HFFc6 (cell line): ENCODE measurements at regions not wholly inside any gene's neighbourhood (a gene's known extent, or its start where the extent isn't known, plus 50 kb on each side); places are given as distances from the start of the nearest gene placed in this dataset.

ENCODE experiments used
- DNase-seq: peaks from one replicate; pipeline ENCODE4 v3.0.0-alpha.2; 2018
- H3K27ac Mint-ChIP-seq: 2 replicates; pipeline ENCODE4 v1.8.0; 2020; ENCODE audit warnings: mild to moderate bottlenecking, mixed read lengths
- H3K27me3 Mint-ChIP-seq: 2 replicates; pipeline ENCODE4 v1.8.0; 2021; ENCODE audit warnings: mild to moderate bottlenecking, moderate library complexity, mixed read lengths; ENCODE audit not compliant: insufficient read depth
- H3K36me3 Mint-ChIP-seq: 2 replicates; pipeline ENCODE4 v1.8.0; 2021; ENCODE audit warnings: low read depth, mixed read lengths
- H3K4me1 Mint-ChIP-seq: 2 replicates; pipeline ENCODE4 v1.8.0; 2020; ENCODE audit warnings: low read depth, mixed read lengths
- H3K4me3 Mint-ChIP-seq: 2 replicates; pipeline ENCODE4 v1.8.0; 2020; ENCODE audit warnings: mild to moderate bottlenecking, moderate library complexity, mixed read lengths
- H3K9me3 Mint-ChIP-seq: 2 replicates; pipeline ENCODE4 v1.8.0; 2020; ENCODE audit warnings: mild to moderate bottlenecking, mixed read lengths
- CTCF ChIP-seq: fragments of 200-600 bp; sonication (generic); IDR thresholded peaks from 2 replicates; pipeline ENCODE4 v1.5.0; 2021; ENCODE audit warnings: antibody characterized with exemption, mild to moderate bottlenecking

- Mint-ChIP-seq H3K36me3 (no peaks in the 10 kb centered on the region), H3K27ac (no peak overlapping the region), H3K27me3 (no peaks in the 10 kb centered on the region; the same call in 1 of the 2 replicates), H3K4me3 (no peak overlapping the region), H3K4me1 (no peaks in the 10 kb centered on the region), H3K9me3 (peaks cover 49% of the 10 kb centered on the region)
- TF ChIP-seq CTCF: no peak
- DNase-seq: no peak
These were observed 85.4 kb downstream of the CBLN4 start for GRCh38 chr20:55919956-55920355.

- Mint-ChIP-seq H3K36me3 (no peaks in the 10 kb centered on the region), H3K4me1 (no peaks in the 10 kb centered on the region), H3K27me3 (no peaks in the 10 kb centered on the region; the same call in 1 of the 2 replicates), H3K9me3 (peaks cover 51% of the 10 kb centered on the region), H3K27ac (no peak overlapping the region), H3K4me3 (no peak overlapping the region)
- no peak for TF ChIP-seq CTCF
- no peak for DNase-seq
These were observed 86.0 kb downstream of the CBLN4 start for GRCh38 chr20:55919319-55919718.

- no peak for DNase-seq
- Mint-ChIP-seq H3K4me1 (no peaks in the 10 kb centered on the region), H3K36me3 (no peaks in the 10 kb centered on the region), H3K9me3 (peaks cover 53% of the 10 kb centered on the region), H3K27me3 (no peaks in the 10 kb centered on the region; the same call in 1 of the 2 replicates), H3K4me3 (no peak overlapping the region), H3K27ac (no peak overlapping the region)
- TF ChIP-seq CTCF: no peak
These were observed 86.8 kb downstream of the CBLN4 start for GRCh38 chr20:55918471-55918870.

- DNase-seq: no peak
- Mint-ChIP-seq H3K36me3 (no peaks in the 10 kb centered on the region; the same call in 1 of the 2 replicates), H3K4me3 (no peak overlapping the region), H3K27ac (no peak overlapping the region), H3K27me3 (no peaks in the 10 kb centered on the region; the same call in 1 of the 2 replicates), H3K9me3 (peaks cover 73% of the 10 kb centered on the region), H3K4me1 (no peaks in the 10 kb centered on the region)
- TF ChIP-seq CTCF: no peak
These were observed 112.3 kb downstream of the CBLN4 start for GRCh38 chr20:55893031-55893430.

GRCh38 chr20:55888685-55889084, 116.6 kb downstream of the CBLN4 start:
- no peak for DNase-seq
- TF ChIP-seq CTCF: no peak
- Mint-ChIP-seq H3K4me1 (no peaks in the 10 kb centered on the region), H3K36me3 (no peaks in the 10 kb centered on the region; the same call in 1 of the 2 replicates), H3K9me3 (peaks cover 55% of the 10 kb centered on the region), H3K27ac (no peak overlapping the region), H3K4me3 (no peak overlapping the region), H3K27me3 (no peaks in the 10 kb centered on the region; the same call in none of the 2 replicates)

- Mint-ChIP-seq H3K27me3 (no peaks in the 10 kb centered on the region; the same call in 1 of the 2 replicates), H3K9me3 (peaks cover 38% of the 10 kb centered on the region), H3K36me3 (no peaks in the 10 kb centered on the region), H3K4me3 (no peak overlapping the region), H3K27ac (no peak overlapping the region), H3K4me1 (no peaks in the 10 kb centered on the region)
- DNase-seq: no peak
- TF ChIP-seq CTCF: no peak
These were observed 122.4 kb downstream of the CBLN4 start for GRCh38 chr20:55882910-55883309.
